HG03520 (cell line): ENCODE measurements at regions not wholly inside any gene's neighbourhood (a gene's known extent, or its start where the extent isn't known, plus 50 kb on each side); places are given as distances from the start of the nearest gene placed in this dataset.

ENCODE experiments used
- ATAC-seq: cut with Tn5 transposase; IDR thresholded peaks from one replicate; pipeline ENCODE4 v1.9.1; 2021; ENCODE audit warnings: mild to moderate bottlenecking, moderate library complexity; ENCODE audit not compliant: unreplicated experiment

DNA sequence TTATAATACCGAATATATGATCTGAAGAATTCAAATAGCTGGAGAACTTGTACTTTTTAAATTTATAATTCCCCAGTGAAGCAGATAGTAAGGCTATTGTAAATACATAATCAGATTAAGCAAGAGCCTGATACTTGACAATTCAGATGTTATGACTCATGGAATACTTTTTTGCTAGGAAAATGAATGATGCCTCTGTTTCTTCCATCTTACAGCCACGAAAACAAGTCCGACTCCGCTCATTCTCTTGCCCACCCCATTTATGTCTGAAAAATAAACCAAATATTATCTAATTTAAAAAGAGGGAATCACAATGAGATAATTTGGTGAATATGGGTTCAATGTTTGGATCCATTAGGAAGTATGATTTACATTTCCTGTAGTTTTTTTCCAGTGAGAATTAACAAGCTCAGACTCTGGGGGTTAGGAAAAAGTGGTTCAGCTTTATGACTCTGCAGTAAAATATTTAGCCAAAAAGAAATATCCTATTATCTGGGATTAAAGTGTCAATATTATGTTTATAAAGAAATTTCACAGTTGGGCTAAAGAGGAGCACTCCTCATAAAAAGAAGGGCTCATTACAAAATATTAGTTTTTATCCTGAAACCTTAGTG is 50.4 kb upstream of the DAB1 start:
- ATAC-seq: no peak
